Breast epithelium (tissue), 4 donors: ENCODE measurements at regions not wholly inside any gene's neighbourhood (a gene's known extent, or its start where the extent isn't known, plus 50 kb on each side); places are given as distances from the start of the nearest gene placed in this dataset.

Source experiments
- DNase-seq, 2 donors: peaks; one replicate each; pipeline ENCODE4 v3.0.0-alpha.2; 2019; ENCODE audit warnings: low spot score in 2 of 2
- H3K27ac ChIP-seq, 2 donors: fragments of 200-600 bp; sonication (generic) in 1 of 2; one replicate each; pipeline ENCODE4 v1.5.1; 2016 to 2019; ENCODE audit warnings: mild to moderate bottlenecking in 1 of 2
- H3K27me3 ChIP-seq, 2 donors: fragments of 200-600 bp; sonication (generic) in 1 of 2; one replicate each; pipeline versions ENCODE4 v1.5.1 to v1.6.0; 2017 to 2019; ENCODE audit warnings: control low read depth in 1 of 2, mild to moderate bottlenecking in 1 of 2
- H3K36me3 ChIP-seq: fragments of 200-600 bp; one replicate; pipeline ENCODE4 v1.5.1; 2019
- H3K4me1 ChIP-seq, 2 donors: fragments of 200-600 bp; sonication (generic); one replicate each; pipeline ENCODE4 v1.5.1; 2016 to 2019; ENCODE audit warnings: control low read depth in 1 of 2
- H3K4me3 ChIP-seq, 3 donors: fragments of 200-600 bp; sonication (generic); 1 replicate in 2 of 3; 2 replicates in 1 of 3; pipeline ENCODE4 v1.5.1; 2016 to 2019; ENCODE audit warnings: mild to moderate bottlenecking in 3 of 3, moderate library complexity in 2 of 3
- H3K9me3 ChIP-seq, 2 donors: fragments of 200-600 bp; sonication (generic) in 1 of 2; one replicate each; pipeline ENCODE4 v1.5.1; 2016 to 2019; ENCODE audit warnings: control low read depth in 1 of 2
- CTCF ChIP-seq, 3 donors: fragments of 450-650 bp; IDR thresholded peaks; one replicate each; pipeline ENCODE4 v1.5.1; 2016 to 2017; ENCODE audit warnings: antibody characterized with exemption in 3 of 3, mild to moderate bottlenecking in 3 of 3, moderate library complexity in 3 of 3
- POLR2A ChIP-seq: fragments of 450-650 bp; IDR thresholded peaks from one replicate; pipeline ENCODE4 v1.6.1; 2016; ENCODE audit warnings: antibody characterized with exemption, mild to moderate bottlenecking, moderate library complexity
- POLR2AphosphoS5 ChIP-seq, 3 donors: sonication (generic); formaldehyde crosslinking; IDR thresholded peaks; one replicate each; pipeline ENCODE4 v1.6.1; 2017; ENCODE audit warnings: antibody characterized with exemption in 3 of 3
- intact Hi-C: fragments of 100-400 bp; cut with DNase I; formaldehyde crosslinking; loops from one replicate; pipeline ENCODE4 v1.15.1; 2023; ENCODE audit warnings: low total_unique reads

GRCh38 chr18:25599443-25599842 lies 247.5 kb upstream of the ZNF521 start:
- intact Hi-C loops = no loop called here
- Histone ChIP-seq H3K27ac (no peak overlapping the region), H3K4me1 (no peaks in the 10 kb centered on the region), H3K4me3 (no peak overlapping the region), H3K9me3 (no peaks in the 10 kb centered on the region), H3K36me3 (no peaks in the 10 kb centered on the region), H3K27me3 (no peaks in the 10 kb centered on the region)
- no peak for DNase-seq
- TF ChIP-seq POLR2A = no peak
- no peak for TF ChIP-seq POLR2AphosphoS5 (IDR thresholded peaks at IDR 0.05)
- TF ChIP-seq CTCF (IDR thresholded peaks at IDR 0.05) = no peak

- DNase-seq = no peak
- Histone ChIP-seq H3K27me3 (no peaks in the 10 kb centered on the region), H3K9me3 (no peaks in the 10 kb centered on the region), H3K4me3 (no peak overlapping the region), H3K27ac (no peak overlapping the region), H3K36me3 (no peaks in the 10 kb centered on the region), H3K4me1 (no peaks in the 10 kb centered on the region)
- intact Hi-C loops = no loop called here
- TF ChIP-seq CTCF (IDR thresholded peaks at IDR 0.05) (no peak), POLR2AphosphoS5 (IDR thresholded peaks at IDR 0.05) (no peak), POLR2A (no peak)
Observed at GRCh38 chr18:25597476-25597875, 245.5 kb upstream of the ZNF521 start.

- no peak overlapping the region for H3K4me3 ChIP-seq
- intact Hi-C loops = no loop called here
- no peak for DNase-seq
- no peak for TF ChIP-seq POLR2AphosphoS5 (IDR thresholded peaks at IDR 0.05)
- no peak for TF ChIP-seq CTCF (IDR thresholded peaks at IDR 0.05)
- no peak for TF ChIP-seq POLR2A
- no peaks in the 10 kb centered on the region for H3K27me3 ChIP-seq
- no peaks in the 10 kb centered on the region for H3K36me3 ChIP-seq
- H3K27ac ChIP-seq = no peak overlapping the region
- no peaks in the 10 kb centered on the region for H3K9me3 ChIP-seq
- H3K4me1 ChIP-seq = no peaks in the 10 kb centered on the region
Observed at GRCh38 chr18:25595274-25596060, 243.5 kb upstream of the ZNF521 start.

- no peak overlapping the region for H3K4me3 ChIP-seq
Observed at GRCh38 chr18:25594351-25594750, 242.4 kb upstream of the ZNF521 start.

More at GRCh38 chr18:25594351-25594750, 242.4 kb upstream of the ZNF521 start:
- no peak overlapping the region for H3K27ac ChIP-seq
- no peaks in the 10 kb centered on the region for H3K36me3 ChIP-seq
- intact Hi-C loops = no loop called here
- TF ChIP-seq CTCF (IDR thresholded peaks at IDR 0.05) (no peak), POLR2AphosphoS5 (IDR thresholded peaks at IDR 0.05) (no peak), POLR2A (no peak)
- H3K27me3 ChIP-seq = no peaks in the 10 kb centered on the region
- H3K4me1 ChIP-seq = no peaks in the 10 kb centered on the region
- no peak for DNase-seq
- H3K9me3 ChIP-seq = no peaks in the 10 kb centered on the region
